ENCODE measurements at regions not wholly inside any gene's neighbourhood (a gene's known extent, or its start where the extent isn't known, plus 50 kb on each side); places are given as distances from the start of the nearest gene placed in this dataset.
A peak's percentile ranks its signal among the peaks of the same experiment; 100 is the strongest.

- no peaks in the 10 kb centered on the region for H3K36me3 Mint-ChIP-seq (ENCODE audit: low read depth, unreplicated experiment)
- FAIRE-seq (no peak), DNase-seq (ENCODE audit: low read depth) (no peak)
- H3K4me1 Mint-ChIP-seq (ENCODE audit: low read depth, unreplicated experiment), result peaks cover 8% of the 10 kb centered on the region
- no peak overlapping the region for H3K4me3 ChIP-seq (ENCODE audit: insufficient read depth, low read depth, low read length)
- no peak overlapping the region for H3K9ac ChIP-seq (ENCODE audit: low read length)
- no peak for TF ChIP-seq EZH2 (IDR thresholded peaks at IDR 0.05; ENCODE audit: insufficient read depth, low read length)
- TF ChIP-seq CTCF (IDR thresholded peaks at IDR 0.05; ENCODE audit: insufficient read depth, low read depth, low read length), result no peak
- H2AFZ ChIP-seq (ENCODE audit: low read depth, low read length), result no peak overlapping the region
- no peaks in the 10 kb centered on the region for H4K20me1 ChIP-seq (ENCODE audit: insufficient read depth, low read length)
- no peaks in the 10 kb centered on the region for H3K36me3 ChIP-seq (ENCODE audit: insufficient read depth, low read length)
- peaks cover 2% of the 10 kb centered on the region for H3K9me3 Mint-ChIP-seq (ENCODE audit: unreplicated experiment)
- no peak overlapping the region for H3K27ac Mint-ChIP-seq (ENCODE audit: unreplicated experiment)
- no peaks in the 10 kb centered on the region for H3K27me3 ChIP-seq (ENCODE audit: insufficient read depth, low read length)
- H3K9me3 ChIP-seq (ENCODE audit: insufficient read depth, low read depth, low read length), result no peaks in the 10 kb centered on the region
- no peak overlapping the region for H3K4me2 ChIP-seq (ENCODE audit: low read length)
- H3K79me2 ChIP-seq (ENCODE audit: insufficient read depth, low read length), result no peaks in the 10 kb centered on the region
- H3K4me3 Mint-ChIP-seq (ENCODE audit: unreplicated experiment), result no peak overlapping the region
- no peaks in the 10 kb centered on the region for H3K4me1 ChIP-seq (ENCODE audit: insufficient read depth, low read length)
- H3K27me3 Mint-ChIP-seq (ENCODE audit: low read depth, unreplicated experiment), result no peaks in the 10 kb centered on the region
- no peak overlapping the region for H3K27ac ChIP-seq (ENCODE audit: low read depth, low read length)
Observed at GRCh38 chr18:55990186-55990585, 402.2 kb upstream of the TCF4 start.

GRCh38 chr18:55988537-55988936 lies 400.5 kb upstream of the TCF4 start:
- Histone ChIP-seq H3K4me2 (ENCODE audit: low read length) (no peak overlapping the region), H3K27me3 (ENCODE audit: insufficient read depth, low read length) (no peaks in the 10 kb centered on the region), H3K36me3 (ENCODE audit: insufficient read depth, low read length) (no peaks in the 10 kb centered on the region), H3K4me1 (ENCODE audit: insufficient read depth, low read length) (no peaks in the 10 kb centered on the region), H3K79me2 (ENCODE audit: insufficient read depth, low read length) (no peaks in the 10 kb centered on the region), H3K9ac (ENCODE audit: low read length) (no peak overlapping the region), H4K20me1 (ENCODE audit: insufficient read depth, low read length) (no peaks in the 10 kb centered on the region), H2AFZ (ENCODE audit: low read depth, low read length) (no peak overlapping the region), H3K9me3 (ENCODE audit: insufficient read depth, low read depth, low read length) (no peaks in the 10 kb centered on the region), H3K27ac (ENCODE audit: low read depth, low read length) (no peak overlapping the region), H3K4me3 (ENCODE audit: insufficient read depth, low read depth, low read length) (no peak overlapping the region)
- Mint-ChIP-seq H3K36me3 (ENCODE audit: low read depth, unreplicated experiment) (no peaks in the 10 kb centered on the region), H3K4me1 (ENCODE audit: low read depth, unreplicated experiment) (peaks cover 10% of the 10 kb centered on the region), H3K27ac (ENCODE audit: unreplicated experiment) (no peak overlapping the region), H3K27me3 (ENCODE audit: low read depth, unreplicated experiment) (no peaks in the 10 kb centered on the region), H3K4me3 (ENCODE audit: unreplicated experiment) (no peak overlapping the region), H3K9me3 (ENCODE audit: unreplicated experiment) (peaks cover 7% of the 10 kb centered on the region)
- DNase-seq (ENCODE audit: low read depth) (no peak), FAIRE-seq (no peak)
- TF ChIP-seq EZH2 (IDR thresholded peaks at IDR 0.05; ENCODE audit: insufficient read depth, low read length), result no peak

- Mint-ChIP-seq H3K27ac (ENCODE audit: unreplicated experiment) (no peak overlapping the region), H3K27me3 (ENCODE audit: low read depth, unreplicated experiment) (no peaks in the 10 kb centered on the region), H3K9me3 (ENCODE audit: unreplicated experiment) (peaks cover 7% of the 10 kb centered on the region), H3K4me1 (ENCODE audit: low read depth, unreplicated experiment) (peaks cover 17% of the 10 kb centered on the region), H3K4me3 (ENCODE audit: unreplicated experiment) (no peak overlapping the region), H3K36me3 (ENCODE audit: low read depth, unreplicated experiment) (no peaks in the 10 kb centered on the region)
- H3K4me2 ChIP-seq (ENCODE audit: low read length), result peak overlapping the region; percentile 11
- H3K36me3 ChIP-seq (ENCODE audit: insufficient read depth, low read length), result no peaks in the 10 kb centered on the region
- H3K4me1 ChIP-seq (ENCODE audit: insufficient read depth, low read length), result peaks cover 2% of the 10 kb centered on the region
- no peaks in the 10 kb centered on the region for H3K27me3 ChIP-seq (ENCODE audit: insufficient read depth, low read length)
- no peaks in the 10 kb centered on the region for H3K79me2 ChIP-seq (ENCODE audit: insufficient read depth, low read length)
- H2AFZ ChIP-seq (ENCODE audit: low read depth, low read length), result no peak overlapping the region
- FAIRE-seq (no peak), DNase-seq (ENCODE audit: low read depth) (peak; percentile 25)
- H3K9ac ChIP-seq (ENCODE audit: low read length), result no peak overlapping the region
- H3K27ac ChIP-seq (ENCODE audit: low read depth, low read length), result no peak overlapping the region
- TF ChIP-seq EZH2 (IDR thresholded peaks at IDR 0.05; ENCODE audit: insufficient read depth, low read length) (no peak), CTCF (IDR thresholded peaks at IDR 0.05; ENCODE audit: insufficient read depth, low read depth, low read length) (no peak)
- H3K4me3 ChIP-seq (ENCODE audit: insufficient read depth, low read depth, low read length), result no peak overlapping the region
- no peaks in the 10 kb centered on the region for H3K9me3 ChIP-seq (ENCODE audit: insufficient read depth, low read depth, low read length)
- H4K20me1 ChIP-seq (ENCODE audit: insufficient read depth, low read length), result no peaks in the 10 kb centered on the region
Observed at GRCh38 chr18:55983433-55983832, 395.4 kb upstream of the TCF4 start.
